DOHH2 (cell line): ENCODE measurements at regions not wholly inside any gene's neighbourhood (a gene's known extent, or its start where the extent isn't known, plus 50 kb on each side); places are given as distances from the start of the nearest gene placed in this dataset.

Experiments
- H3F3A ChIP-seq: fragments of 200-600 bp; sonication (generic), shearing (Covaris generic); 2 replicates; pipeline ENCODE4 v1.6.0; 2016; ENCODE audit warnings: antibody characterized with exemption, mild to moderate bottlenecking; ENCODE audit not compliant: control insufficient read depth, insufficient read depth
- H3K27ac ChIP-seq: fragments of 200-600 bp; sonication (generic); 2 replicates; pipeline ENCODE4 v1.5.1; 2014; ENCODE audit warnings: low read depth, mild to moderate bottlenecking, low read length, moderate library complexity
- H3K27me3 ChIP-seq: fragments of 200-600 bp; sonication (generic); 2 replicates; pipeline ENCODE4 v1.6.1; 2014; ENCODE audit warnings: mild to moderate bottlenecking, low read length, mixed read lengths; ENCODE audit not compliant: control insufficient read depth
- H3K36me3 ChIP-seq: fragments of 200-600 bp; sonication (generic); 2 replicates; pipeline ENCODE4 v1.6.1; 2014; ENCODE audit warnings: mild to moderate bottlenecking, low read length, moderate library complexity, mixed read lengths; ENCODE audit not compliant: control insufficient read depth
- H3K4me1 ChIP-seq: fragments of 200-600 bp; sonication (generic); 2 replicates; pipeline ENCODE4 v1.6.1; 2014; ENCODE audit warnings: mild to moderate bottlenecking, low read length, mixed read lengths; ENCODE audit not compliant: control insufficient read depth
- H3K4me2 ChIP-seq: fragments of 200-600 bp; sonication (generic); 2 replicates; pipeline ENCODE4 v1.6.0; 2014; ENCODE audit warnings: mild to moderate bottlenecking, low read length, moderate library complexity
- H3K4me3 ChIP-seq: fragments of 200-600 bp; sonication (generic); 2 replicates; pipeline ENCODE4 v1.5.1; 2014; ENCODE audit warnings: mild to moderate bottlenecking, low read length, mixed read lengths
- H3K79me2 ChIP-seq: fragments of 200-600 bp; sonication (generic); 2 replicates; pipeline ENCODE4 v1.6.1; 2014; ENCODE audit warnings: mild to moderate bottlenecking, low read length, mixed read lengths; ENCODE audit not compliant: control insufficient read depth
- H3K9me2 ChIP-seq: fragments of 200-600 bp; sonication (generic); replicated peaks from 2 replicates; pipeline ENCODE4 v1.6.1; 2014; ENCODE audit warnings: mild to moderate bottlenecking, low read length, mixed read lengths; ENCODE audit not compliant: control insufficient read depth
- H3K9me3 ChIP-seq: fragments of 200-600 bp; sonication (generic); 2 replicates; pipeline ENCODE4 v1.6.1; 2014; ENCODE audit warnings: antibody characterized with exemption, low read length, mixed read lengths; ENCODE audit not compliant: control insufficient read depth, insufficient read depth
- H4K20me1 ChIP-seq: fragments of 200-600 bp; sonication (generic); 2 replicates; pipeline ENCODE4 v1.6.0; 2014; ENCODE audit warnings: low read depth, mild to moderate bottlenecking, antibody characterized with exemption, low read length, moderate library complexity; ENCODE audit not compliant: control insufficient read depth, insufficient read depth
- EZH2phosphoT487 ChIP-seq: fragments of 200-600 bp; sonication (generic); IDR thresholded peaks from 2 replicates; pipeline ENCODE4 v1.6.1; 2017; ENCODE audit warnings: borderline replicate concordance, mild to moderate bottlenecking, antibody characterized with exemption, low read length, moderate library complexity, mixed read lengths
- TF ChIP-seq, protein P1 (sequence below): fragments of 200-600 bp; sonication (generic); IDR thresholded peaks from one replicate; pipeline ENCODE4 v1.5.1; 2014; ENCODE audit warnings: antibody characterized with exemption, mild to moderate bottlenecking, low read depth, low read length; ENCODE audit not compliant: poor library complexity, severe bottlenecking

DNA sequence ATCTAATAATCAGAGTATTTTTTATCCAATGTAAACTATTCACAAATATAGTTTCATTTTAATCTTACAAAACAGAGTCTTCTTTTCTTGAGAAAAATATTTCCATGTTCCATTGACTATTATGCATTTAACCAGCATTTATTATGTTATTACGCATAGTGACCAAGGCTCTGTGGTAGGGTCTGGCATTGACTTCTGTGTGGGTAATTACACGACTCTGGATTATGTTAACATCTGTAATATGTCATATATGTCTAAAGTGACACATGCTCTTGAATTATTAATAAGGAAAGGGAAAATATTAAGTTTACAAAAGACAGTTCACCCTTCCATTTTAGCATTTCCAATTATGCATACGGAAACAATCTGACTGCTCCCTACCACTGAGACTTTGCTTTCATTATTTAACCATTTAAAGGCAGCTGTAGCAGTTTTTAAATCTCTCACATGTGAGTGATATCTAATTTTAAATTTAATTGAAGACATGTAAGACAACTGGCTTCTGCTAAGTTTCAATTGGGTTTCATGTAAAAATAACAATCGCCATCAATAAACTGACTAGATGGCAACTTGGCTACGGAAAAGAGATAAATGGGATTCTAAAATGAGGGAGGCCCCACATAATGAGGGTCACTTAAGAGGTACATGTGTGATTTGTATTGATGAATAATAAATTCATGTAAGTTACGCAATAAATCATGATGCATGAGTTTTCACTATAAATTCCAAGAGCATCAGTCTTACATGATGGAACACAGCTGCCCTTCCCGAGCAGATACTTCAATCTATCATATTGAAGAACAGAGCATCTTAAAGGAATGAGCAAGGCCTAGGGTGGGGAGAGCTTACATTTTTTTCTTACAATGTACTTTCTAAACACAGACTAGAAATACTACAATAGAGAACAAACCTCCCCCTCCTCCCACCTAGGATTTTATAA is 1056.8 kb downstream of the MAT2B start:
- H3K79me2 ChIP-seq: no peaks in the 10 kb centered on the region

DNA sequence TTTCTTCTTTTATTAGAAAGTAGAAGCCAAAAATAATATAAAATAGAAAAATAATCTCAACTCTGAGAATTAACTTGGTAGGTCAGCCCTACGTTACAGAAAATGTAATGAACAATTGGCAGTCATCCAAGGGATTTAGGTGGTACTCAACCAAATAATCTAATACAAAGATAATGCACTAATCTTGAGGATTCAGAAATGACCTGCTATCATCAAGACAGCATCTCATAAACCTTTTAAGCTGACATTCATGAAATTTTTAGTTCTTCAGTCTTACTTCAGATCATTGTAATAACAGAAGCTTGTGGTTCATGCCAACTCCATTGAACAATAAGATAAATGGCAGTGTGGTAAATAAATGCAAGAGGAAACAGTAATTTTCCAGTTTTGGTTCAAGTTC is 1058.0 kb downstream of the MAT2B start:
- Histone ChIP-seq H3K36me3 (no peaks in the 10 kb centered on the region), H3F3A (no peaks in the 10 kb centered on the region)

More for the DNA sequence above, 1056.8 kb downstream of the MAT2B start:
- H3F3A ChIP-seq: no peaks in the 10 kb centered on the region
- TF ChIP-seq, protein P1, sequence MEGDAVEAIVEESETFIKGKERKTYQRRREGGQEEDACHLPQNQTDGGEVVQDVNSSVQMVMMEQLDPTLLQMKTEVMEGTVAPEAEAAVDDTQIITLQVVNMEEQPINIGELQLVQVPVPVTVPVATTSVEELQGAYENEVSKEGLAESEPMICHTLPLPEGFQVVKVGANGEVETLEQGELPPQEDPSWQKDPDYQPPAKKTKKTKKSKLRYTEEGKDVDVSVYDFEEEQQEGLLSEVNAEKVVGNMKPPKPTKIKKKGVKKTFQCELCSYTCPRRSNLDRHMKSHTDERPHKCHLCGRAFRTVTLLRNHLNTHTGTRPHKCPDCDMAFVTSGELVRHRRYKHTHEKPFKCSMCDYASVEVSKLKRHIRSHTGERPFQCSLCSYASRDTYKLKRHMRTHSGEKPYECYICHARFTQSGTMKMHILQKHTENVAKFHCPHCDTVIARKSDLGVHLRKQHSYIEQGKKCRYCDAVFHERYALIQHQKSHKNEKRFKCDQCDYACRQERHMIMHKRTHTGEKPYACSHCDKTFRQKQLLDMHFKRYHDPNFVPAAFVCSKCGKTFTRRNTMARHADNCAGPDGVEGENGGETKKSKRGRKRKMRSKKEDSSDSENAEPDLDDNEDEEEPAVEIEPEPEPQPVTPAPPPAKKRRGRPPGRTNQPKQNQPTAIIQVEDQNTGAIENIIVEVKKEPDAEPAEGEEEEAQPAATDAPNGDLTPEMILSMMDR: no peak
- TF ChIP-seq EZH2phosphoT487: no peak
- no peak overlapping the region for H3K4me2 ChIP-seq
- H3K27me3 ChIP-seq: no peaks in the 10 kb centered on the region
- H3K4me3 ChIP-seq: no peak overlapping the region
- no peaks in the 10 kb centered on the region for H4K20me1 ChIP-seq
- no peak overlapping the region for H3K27ac ChIP-seq
- no peaks in the 10 kb centered on the region for H3K4me1 ChIP-seq
- H3K9me3 ChIP-seq: no peaks in the 10 kb centered on the region
- no peaks in the 10 kb centered on the region for H3K36me3 ChIP-seq
- H3K9me2 ChIP-seq: no peaks in the 10 kb centered on the region

DNA sequence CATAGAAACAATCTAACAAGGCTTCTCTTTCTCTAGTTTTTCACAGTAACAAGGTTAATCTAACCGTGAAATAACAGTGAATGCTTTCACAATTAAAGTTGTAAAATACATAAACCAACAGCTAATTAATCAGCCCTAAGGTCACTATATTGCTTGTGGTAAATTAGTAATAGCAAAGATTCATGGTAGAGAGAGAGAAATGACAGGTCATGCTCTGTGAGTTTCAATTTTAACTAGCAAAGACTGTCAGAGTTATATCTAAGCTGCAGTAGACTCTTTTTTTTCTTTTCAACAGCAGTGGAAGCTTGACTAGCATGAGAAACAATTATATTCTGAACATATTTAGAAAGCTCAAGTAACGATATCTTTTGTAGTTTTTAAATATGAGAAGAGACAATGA is 1068.0 kb downstream of the MAT2B start:
- no peak overlapping the region for H3K4me3 ChIP-seq
- no peaks in the 10 kb centered on the region for H3K9me3 ChIP-seq
- H3K79me2 ChIP-seq: no peaks in the 10 kb centered on the region
- no peaks in the 10 kb centered on the region for H3K27me3 ChIP-seq
- H3F3A ChIP-seq: no peaks in the 10 kb centered on the region
- H3K36me3 ChIP-seq: no peaks in the 10 kb centered on the region
- H3K4me2 ChIP-seq: no peak overlapping the region
- H4K20me1 ChIP-seq: no peaks in the 10 kb centered on the region
- no peak for TF ChIP-seq EZH2phosphoT487
- TF ChIP-seq, protein P1: no peak
- H3K9me2 ChIP-seq: no peaks in the 10 kb centered on the region
- H3K27ac ChIP-seq: no peak overlapping the region
- H3K4me1 ChIP-seq: no peaks in the 10 kb centered on the region

More for the DNA sequence above, 1058.0 kb downstream of the MAT2B start:
- no peaks in the 10 kb centered on the region for H3K79me2 ChIP-seq
- H3K4me3 ChIP-seq: no peak overlapping the region
- H3K4me2 ChIP-seq: no peak overlapping the region
- H3K9me3 ChIP-seq: no peaks in the 10 kb centered on the region
- no peaks in the 10 kb centered on the region for H4K20me1 ChIP-seq
- H3K27me3 ChIP-seq: no peaks in the 10 kb centered on the region
- H3K9me2 ChIP-seq: no peaks in the 10 kb centered on the region
- TF ChIP-seq, protein P1: no peak
- no peak for TF ChIP-seq EZH2phosphoT487
- no peaks in the 10 kb centered on the region for H3K4me1 ChIP-seq
- no peak overlapping the region for H3K27ac ChIP-seq
